ENCODE measurements at regions not wholly inside any gene's neighbourhood (a gene's known extent, or its start where the extent isn't known, plus 50 kb on each side); places are given as distances from the start of the nearest gene placed in this dataset.

DNA sequence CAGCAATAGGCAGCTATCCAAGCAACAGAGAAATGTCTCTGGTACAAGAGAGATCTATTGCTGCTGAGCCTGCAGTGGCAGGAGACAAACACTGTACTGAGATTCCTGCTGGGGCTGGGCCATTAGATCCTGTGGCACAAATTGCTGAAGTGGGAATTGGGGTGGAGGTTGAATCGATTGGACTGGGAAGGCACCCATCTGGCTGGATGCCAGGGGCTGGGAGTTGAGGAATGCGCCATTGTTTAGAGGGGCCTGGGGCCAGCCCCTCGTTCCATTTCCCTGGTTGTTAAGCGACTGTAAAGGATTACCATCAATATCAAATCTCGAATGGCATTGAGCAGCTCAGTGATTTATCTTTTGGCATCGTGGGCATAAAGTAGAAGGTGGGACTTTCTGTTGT, 54.1 kb upstream of the ARL4D start:
- TF ChIP-seq, protein P1, sequence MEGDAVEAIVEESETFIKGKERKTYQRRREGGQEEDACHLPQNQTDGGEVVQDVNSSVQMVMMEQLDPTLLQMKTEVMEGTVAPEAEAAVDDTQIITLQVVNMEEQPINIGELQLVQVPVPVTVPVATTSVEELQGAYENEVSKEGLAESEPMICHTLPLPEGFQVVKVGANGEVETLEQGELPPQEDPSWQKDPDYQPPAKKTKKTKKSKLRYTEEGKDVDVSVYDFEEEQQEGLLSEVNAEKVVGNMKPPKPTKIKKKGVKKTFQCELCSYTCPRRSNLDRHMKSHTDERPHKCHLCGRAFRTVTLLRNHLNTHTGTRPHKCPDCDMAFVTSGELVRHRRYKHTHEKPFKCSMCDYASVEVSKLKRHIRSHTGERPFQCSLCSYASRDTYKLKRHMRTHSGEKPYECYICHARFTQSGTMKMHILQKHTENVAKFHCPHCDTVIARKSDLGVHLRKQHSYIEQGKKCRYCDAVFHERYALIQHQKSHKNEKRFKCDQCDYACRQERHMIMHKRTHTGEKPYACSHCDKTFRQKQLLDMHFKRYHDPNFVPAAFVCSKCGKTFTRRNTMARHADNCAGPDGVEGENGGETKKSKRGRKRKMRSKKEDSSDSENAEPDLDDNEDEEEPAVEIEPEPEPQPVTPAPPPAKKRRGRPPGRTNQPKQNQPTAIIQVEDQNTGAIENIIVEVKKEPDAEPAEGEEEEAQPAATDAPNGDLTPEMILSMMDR (IDR thresholded peaks at IDR 0.05): no peak
- no peak for TF ChIP-seq POLR2A (IDR thresholded peaks at IDR 0.05)
